Activated T-cell treated with anti-CD3 and anti-CD28 coated beads, Interleukin-2, amount 50 U/mL, for 4 hours (primary cell): ENCODE measurements at regions not wholly inside any gene's neighbourhood (a gene's known extent, or its start where the extent isn't known, plus 50 kb on each side); places are given as distances from the start of the nearest gene placed in this dataset.

Experiments used
- ATAC-seq, 2 donors: fragments of 200-7000 bp; cut with Tn5 transposase; one replicate each; pipeline ENCODE4 v1.10.0; 2021
- DNase-seq: peaks from one replicate; pipeline ENCODE4 v3.0.0-alpha.2; 2020
- H3K27me3 Mint-ChIP-seq: one replicate; pipeline ENCODE4 v1.8.0; 2021; ENCODE audit warnings: low read depth, mixed read lengths
- H3K36me3 Mint-ChIP-seq: one replicate; pipeline ENCODE4 v1.8.0; 2022; ENCODE audit warnings: mixed read lengths; ENCODE audit not compliant: insufficient read depth
- H3K4me1 Mint-ChIP-seq: one replicate; pipeline ENCODE4 v1.8.0; 2021; ENCODE audit warnings: low read depth, mixed read lengths
- H3K4me3 Mint-ChIP-seq: one replicate; pipeline ENCODE4 v1.8.0; 2021; ENCODE audit warnings: mild to moderate bottlenecking, moderate library complexity, mixed read lengths
- H3K9me3 Mint-ChIP-seq: one replicate; pipeline ENCODE4 v1.8.0; 2021; ENCODE audit warnings: mixed read lengths

- ATAC-seq (no peak), DNase-seq (no peak)
- Mint-ChIP-seq H3K4me1 (no peaks in the 10 kb centered on the region), H3K4me3 (no peak overlapping the region), H3K27me3 (peaks cover 2% of the 10 kb centered on the region), H3K36me3 (no peaks in the 10 kb centered on the region), H3K9me3 (peaks cover 7% of the 10 kb centered on the region)
Measured at GRCh38 chr4:14562901-14563300, 439.4 kb upstream of the CPEB2 start.

- Mint-ChIP-seq H3K36me3 (no peaks in the 10 kb centered on the region), H3K9me3 (peaks cover 7% of the 10 kb centered on the region), H3K4me3 (no peak overlapping the region), H3K4me1 (no peaks in the 10 kb centered on the region), H3K27me3 (peaks cover 2% of the 10 kb centered on the region)
- no peak for DNase-seq
- ATAC-seq: no peak
Measured at GRCh38 chr4:14564281-14564680, 438.0 kb upstream of the CPEB2 start.

- no peak for DNase-seq
- H3K27me3 Mint-ChIP-seq: no peaks in the 10 kb centered on the region
- H3K9me3 Mint-ChIP-seq: peaks cover 7% of the 10 kb centered on the region
- no peaks in the 10 kb centered on the region for H3K4me1 Mint-ChIP-seq
- no peaks in the 10 kb centered on the region for H3K36me3 Mint-ChIP-seq
- ATAC-seq: peak; percentile 70 to 72
- H3K4me3 Mint-ChIP-seq: no peak overlapping the region
Measured at GRCh38 chr4:14566518-14566917, 435.8 kb upstream of the CPEB2 start.

GRCh38 chr4:14568351-14568750, 433.9 kb upstream of the CPEB2 start:
- H3K4me3 Mint-ChIP-seq: no peak overlapping the region
- no peaks in the 10 kb centered on the region for H3K27me3 Mint-ChIP-seq
- no peaks in the 10 kb centered on the region for H3K36me3 Mint-ChIP-seq
- H3K4me1 Mint-ChIP-seq: no peaks in the 10 kb centered on the region
- H3K9me3 Mint-ChIP-seq: peaks cover 7% of the 10 kb centered on the region
- ATAC-seq (no peak), DNase-seq (no peak)

- no peak for ATAC-seq
- Mint-ChIP-seq H3K27me3 (no peaks in the 10 kb centered on the region), H3K36me3 (no peaks in the 10 kb centered on the region), H3K4me1 (no peaks in the 10 kb centered on the region), H3K9me3 (no peaks in the 10 kb centered on the region), H3K4me3 (no peak overlapping the region)
- DNase-seq: no peak
Measured at GRCh38 chr4:14575289-14575688, 427.0 kb upstream of the CPEB2 start.

- H3K4me1 Mint-ChIP-seq: no peaks in the 10 kb centered on the region
- H3K9me3 Mint-ChIP-seq: no peaks in the 10 kb centered on the region
- DNase-seq (no peak), ATAC-seq (no peak)
- no peaks in the 10 kb centered on the region for H3K36me3 Mint-ChIP-seq
- no peak overlapping the region for H3K4me3 Mint-ChIP-seq
- H3K27me3 Mint-ChIP-seq: no peaks in the 10 kb centered on the region
Measured at GRCh38 chr4:14575919-14576318, 426.4 kb upstream of the CPEB2 start.

- H3K4me3 Mint-ChIP-seq: no peak overlapping the region
- no peaks in the 10 kb centered on the region for H3K4me1 Mint-ChIP-seq
- ATAC-seq: no peak
- H3K27me3 Mint-ChIP-seq: no peaks in the 10 kb centered on the region
- no peak for DNase-seq
- no peaks in the 10 kb centered on the region for H3K9me3 Mint-ChIP-seq
- no peaks in the 10 kb centered on the region for H3K36me3 Mint-ChIP-seq
Measured at GRCh38 chr4:14580061-14580460, 422.2 kb upstream of the CPEB2 start.

GRCh38 chr4:14581741-14582140, 420.5 kb upstream of the CPEB2 start:
- Mint-ChIP-seq H3K27me3 (no peaks in the 10 kb centered on the region), H3K4me3 (no peak overlapping the region), H3K9me3 (no peaks in the 10 kb centered on the region), H3K4me1 (no peaks in the 10 kb centered on the region), H3K36me3 (no peaks in the 10 kb centered on the region)
- DNase-seq (no peak), ATAC-seq (no peak)

GRCh38 chr4:14582677-14583076, 419.6 kb upstream of the CPEB2 start:
- DNase-seq (no peak), ATAC-seq (no peak)
- Mint-ChIP-seq H3K4me3 (no peak overlapping the region), H3K27me3 (no peaks in the 10 kb centered on the region), H3K4me1 (no peaks in the 10 kb centered on the region), H3K9me3 (no peaks in the 10 kb centered on the region), H3K36me3 (no peaks in the 10 kb centered on the region)

- H3K4me1 Mint-ChIP-seq: no peaks in the 10 kb centered on the region
- ATAC-seq (no peak), DNase-seq (no peak)
- no peaks in the 10 kb centered on the region for H3K27me3 Mint-ChIP-seq
- H3K4me3 Mint-ChIP-seq: no peak overlapping the region
- H3K36me3 Mint-ChIP-seq: no peaks in the 10 kb centered on the region
- H3K9me3 Mint-ChIP-seq: no peaks in the 10 kb centered on the region
Measured at GRCh38 chr4:14583331-14583730, 418.9 kb upstream of the CPEB2 start.

- Mint-ChIP-seq H3K4me3 (no peak overlapping the region), H3K27me3 (no peaks in the 10 kb centered on the region), H3K9me3 (no peaks in the 10 kb centered on the region), H3K36me3 (no peaks in the 10 kb centered on the region), H3K4me1 (no peaks in the 10 kb centered on the region)
- ATAC-seq (no peak), DNase-seq (no peak)
Measured at GRCh38 chr4:14583752-14584151, 418.5 kb upstream of the CPEB2 start.

- Mint-ChIP-seq H3K36me3 (no peaks in the 10 kb centered on the region), H3K9me3 (no peaks in the 10 kb centered on the region), H3K4me1 (no peaks in the 10 kb centered on the region), H3K4me3 (no peak overlapping the region), H3K27me3 (no peaks in the 10 kb centered on the region)
- ATAC-seq: no peak
- no peak for DNase-seq
Measured at GRCh38 chr4:14592950-14593349, 409.3 kb upstream of the CPEB2 start.

GRCh38 chr4:14596028-14596427, 406.3 kb upstream of the CPEB2 start:
- no peak for DNase-seq
- no peaks in the 10 kb centered on the region for H3K36me3 Mint-ChIP-seq
- ATAC-seq: no peak
- no peaks in the 10 kb centered on the region for H3K4me1 Mint-ChIP-seq
- no peak overlapping the region for H3K4me3 Mint-ChIP-seq
- no peaks in the 10 kb centered on the region for H3K27me3 Mint-ChIP-seq
- peaks cover 4% of the 10 kb centered on the region for H3K9me3 Mint-ChIP-seq

GRCh38 chr4:14596437-14596836, 405.8 kb upstream of the CPEB2 start:
- ATAC-seq (no peak), DNase-seq (no peak)
- Mint-ChIP-seq H3K9me3 (peaks cover 4% of the 10 kb centered on the region), H3K4me1 (no peaks in the 10 kb centered on the region), H3K36me3 (no peaks in the 10 kb centered on the region), H3K4me3 (no peak overlapping the region), H3K27me3 (no peaks in the 10 kb centered on the region)

- H3K27me3 Mint-ChIP-seq: no peaks in the 10 kb centered on the region
- ATAC-seq: no peak
- no peak overlapping the region for H3K4me3 Mint-ChIP-seq
- no peaks in the 10 kb centered on the region for H3K36me3 Mint-ChIP-seq
- no peak for DNase-seq
- H3K4me1 Mint-ChIP-seq: no peaks in the 10 kb centered on the region
- H3K9me3 Mint-ChIP-seq: peaks cover 4% of the 10 kb centered on the region
Measured at GRCh38 chr4:14596904-14597303, 405.4 kb upstream of the CPEB2 start.

GRCh38 chr4:14602206-14602605, 400.1 kb upstream of the CPEB2 start:
- Mint-ChIP-seq H3K4me3 (no peak overlapping the region), H3K36me3 (no peaks in the 10 kb centered on the region), H3K4me1 (no peaks in the 10 kb centered on the region), H3K27me3 (no peaks in the 10 kb centered on the region), H3K9me3 (peaks cover 4% of the 10 kb centered on the region)
- ATAC-seq: no peak
- no peak for DNase-seq
